ENCODE measurements at regions not wholly inside any gene's neighbourhood (a gene's known extent, or its start where the extent isn't known, plus 50 kb on each side); places are given as distances from the start of the nearest gene placed in this dataset.

GRCh38 chr2:45323344-45323743, 287.7 kb downstream of the SRBD1 start:
- no peak for ATAC-seq
- Histone ChIP-seq H3K4me1 (no peaks in the 10 kb centered on the region), H3K27me3 (no peaks in the 10 kb centered on the region), H3K4me3 (no peak overlapping the region), H3K27ac (no peak overlapping the region), H3K36me3 (no peaks in the 10 kb centered on the region), H3K9me3 (peaks cover 0 to 13% (median 0%) of the 10 kb centered on the region in 3 donors)
- TF ChIP-seq POLR2AphosphoS5 (IDR thresholded peaks at IDR 0.05) (no peak), POLR2A (IDR thresholded peaks at IDR 0.05) (no peak), EP300 (IDR thresholded peaks at IDR 0.05) (no peak)
- TF ChIP-seq, protein P1, sequence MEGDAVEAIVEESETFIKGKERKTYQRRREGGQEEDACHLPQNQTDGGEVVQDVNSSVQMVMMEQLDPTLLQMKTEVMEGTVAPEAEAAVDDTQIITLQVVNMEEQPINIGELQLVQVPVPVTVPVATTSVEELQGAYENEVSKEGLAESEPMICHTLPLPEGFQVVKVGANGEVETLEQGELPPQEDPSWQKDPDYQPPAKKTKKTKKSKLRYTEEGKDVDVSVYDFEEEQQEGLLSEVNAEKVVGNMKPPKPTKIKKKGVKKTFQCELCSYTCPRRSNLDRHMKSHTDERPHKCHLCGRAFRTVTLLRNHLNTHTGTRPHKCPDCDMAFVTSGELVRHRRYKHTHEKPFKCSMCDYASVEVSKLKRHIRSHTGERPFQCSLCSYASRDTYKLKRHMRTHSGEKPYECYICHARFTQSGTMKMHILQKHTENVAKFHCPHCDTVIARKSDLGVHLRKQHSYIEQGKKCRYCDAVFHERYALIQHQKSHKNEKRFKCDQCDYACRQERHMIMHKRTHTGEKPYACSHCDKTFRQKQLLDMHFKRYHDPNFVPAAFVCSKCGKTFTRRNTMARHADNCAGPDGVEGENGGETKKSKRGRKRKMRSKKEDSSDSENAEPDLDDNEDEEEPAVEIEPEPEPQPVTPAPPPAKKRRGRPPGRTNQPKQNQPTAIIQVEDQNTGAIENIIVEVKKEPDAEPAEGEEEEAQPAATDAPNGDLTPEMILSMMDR (IDR thresholded peaks at IDR 0.05): no peak
- WGBS, 2 donors (ENCODE audit: low coverage in 1 of 2): 100% methylated on average over 2 of the region's 3 CpGs; no CpG with 5 or more reads in 1 of the 2 donors

DNA sequence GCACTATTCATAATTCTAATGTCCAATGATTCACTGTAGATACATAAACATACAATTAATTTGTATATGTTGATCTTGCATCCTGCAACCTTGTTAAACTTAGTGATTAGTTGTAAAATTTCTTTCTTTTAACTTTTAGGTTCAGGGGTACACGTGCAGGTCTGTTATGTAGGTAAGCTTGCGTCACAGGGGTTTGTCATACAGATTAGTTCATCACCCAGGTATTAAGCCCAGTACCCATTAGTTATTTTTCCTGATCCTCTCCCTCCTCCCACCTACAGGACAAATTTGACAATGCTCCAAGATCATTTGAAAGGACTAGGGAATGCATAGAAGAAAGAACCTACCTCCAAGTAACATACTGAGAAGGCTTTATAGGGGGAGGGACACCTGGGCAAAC, 290.1 kb downstream of the SRBD1 start:
- no peak overlapping the region for H3K4me3 ChIP-seq
- TF ChIP-seq POLR2A (IDR thresholded peaks at IDR 0.05) (no peak), EP300 (IDR thresholded peaks at IDR 0.05) (no peak), POLR2AphosphoS5 (IDR thresholded peaks at IDR 0.05) (no peak)
- TF ChIP-seq, protein P1 (IDR thresholded peaks at IDR 0.05): no peak
- H3K9me3 ChIP-seq: peaks cover 0 to 23% (median 0%) of the 10 kb centered on the region in 3 donors
- H3K36me3 ChIP-seq: no peaks in the 10 kb centered on the region
- no peaks in the 10 kb centered on the region for H3K27me3 ChIP-seq
- H3K4me1 ChIP-seq: no peaks in the 10 kb centered on the region
- ATAC-seq: no peak
- H3K27ac ChIP-seq: no peak overlapping the region
- WGBS, 2 donors (ENCODE audit: low coverage in 1 of 2): 72 to 92% methylated on average over 2 of the region's 2 CpGs

DNA sequence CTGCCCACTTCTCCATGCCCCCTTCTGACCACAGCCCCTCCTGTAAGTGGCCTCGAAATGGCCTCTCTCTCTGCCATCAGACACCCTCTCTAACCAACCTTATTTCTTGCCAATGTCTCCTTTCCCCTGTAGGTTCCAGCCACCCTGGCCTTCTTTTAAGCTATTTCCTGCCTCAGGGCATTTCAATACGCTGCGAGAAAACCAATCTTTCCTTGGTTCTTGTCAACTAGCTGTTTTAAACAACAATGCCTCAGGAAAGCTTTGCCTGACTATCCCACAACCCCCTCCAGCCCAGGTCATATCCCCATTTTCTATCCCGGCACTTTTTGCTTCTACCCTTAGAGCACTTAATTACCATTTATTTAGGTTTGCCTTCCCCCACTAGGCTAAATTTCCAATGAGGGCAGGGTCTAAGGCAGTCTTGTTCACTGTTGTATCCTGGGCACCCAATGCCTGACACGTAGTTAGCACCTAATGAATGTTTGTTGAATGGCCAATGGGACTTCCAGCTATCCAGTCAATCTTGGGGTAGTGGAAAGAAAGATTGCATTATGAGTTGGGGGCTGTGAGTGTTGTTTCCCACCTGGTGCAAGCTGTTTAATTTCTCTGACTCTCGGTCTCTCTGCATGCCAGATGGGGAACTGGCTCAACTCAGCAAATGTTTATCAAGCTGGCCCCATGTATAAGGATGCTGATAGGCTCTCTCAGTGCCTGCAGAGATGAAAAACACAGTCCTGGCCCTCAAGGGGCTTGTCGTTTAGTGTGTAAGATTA, 291.2 kb downstream of the SRBD1 start:
- H3K4me3 ChIP-seq: no peak overlapping the region
- WGBS, 2 donors (ENCODE audit: low coverage in 1 of 2): 76 to 85% methylated on average over 5 to 7 of the region's 7 CpGs
- no peaks in the 10 kb centered on the region for H3K36me3 ChIP-seq
- H3K4me1 ChIP-seq: no peaks in the 10 kb centered on the region
- ATAC-seq: no peak
- no peak overlapping the region for H3K27ac ChIP-seq
- H3K9me3 ChIP-seq: peaks cover 0 to 23% (median 0%) of the 10 kb centered on the region in 3 donors
- TF ChIP-seq EP300 (IDR thresholded peaks at IDR 0.05) (no peak), POLR2AphosphoS5 (IDR thresholded peaks at IDR 0.05) (no peak), POLR2A (IDR thresholded peaks at IDR 0.05) (no peak)
- TF ChIP-seq, protein P1 (IDR thresholded peaks at IDR 0.05): no peak
- no peaks in the 10 kb centered on the region for H3K27me3 ChIP-seq

DNA sequence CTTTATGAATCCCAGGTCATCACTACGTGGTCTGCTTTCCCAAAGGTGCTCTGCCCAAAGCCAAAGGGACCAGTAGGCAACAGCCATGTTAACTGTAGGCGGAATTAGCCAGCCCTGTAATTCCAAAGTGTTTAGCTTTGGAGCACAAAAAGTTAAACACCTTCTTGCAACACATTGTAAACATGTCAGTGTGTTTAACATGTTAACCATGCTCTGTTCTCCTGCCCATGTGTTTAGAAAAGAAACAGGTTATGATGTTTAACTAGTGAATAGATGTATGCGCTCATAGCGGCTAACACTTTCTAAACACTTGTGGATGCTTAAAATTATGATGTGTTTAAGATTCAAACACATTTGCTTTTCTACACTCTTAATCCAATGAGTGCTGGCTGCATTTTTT, 292.4 kb downstream of the SRBD1 start:
- ATAC-seq: no peak
- TF ChIP-seq, protein P1 (IDR thresholded peaks at IDR 0.05): no peak
- TF ChIP-seq POLR2A (IDR thresholded peaks at IDR 0.05) (no peak), EP300 (IDR thresholded peaks at IDR 0.05) (no peak), POLR2AphosphoS5 (IDR thresholded peaks at IDR 0.05) (no peak)
- H3K4me3 ChIP-seq: no peak overlapping the region
- no peaks in the 10 kb centered on the region for H3K4me1 ChIP-seq
- no peaks in the 10 kb centered on the region for H3K27me3 ChIP-seq
- 78 to 83% methylated on average over 2 to 3 of the region's 4 CpGs for WGBS, 2 donors (ENCODE audit: low coverage in 1 of 2)
- no peaks in the 10 kb centered on the region for H3K36me3 ChIP-seq
- peaks cover 0 to 17% (median 0%) of the 10 kb centered on the region in 3 donors for H3K9me3 ChIP-seq
- no peak overlapping the region for H3K27ac ChIP-seq
